ENCODE measurements at regions not wholly inside any gene's neighbourhood (a gene's known extent, or its start where the extent isn't known, plus 50 kb on each side); places are given as distances from the start of the nearest gene placed in this dataset.

- in situ Hi-C loops (cut with HindIII; ENCODE audit: extremely low pct_ligation_motif_present, low pct_unique_long_range_greater_than_20kb) (no loop called here), intact Hi-C loops (cut with micrococcal nuclease; ENCODE audit: unreplicated experiment) (no loop called here)
- H3K4me2 ChIP-seq (ENCODE audit: low read depth, low read length), result no peak overlapping the region
- DNase-seq (ENCODE audit: low spot score), result no peak
- no peaks in the 10 kb centered on the region for H3K4me1 ChIP-seq (ENCODE audit: insufficient read depth, low read length)
- H3K4me3 ChIP-seq (replicated peaks in 1 of 3; ENCODE audit: insufficient read depth in 1 of 3, low read depth in 2 of 3, low read length in 3 of 3), result no peak overlapping the region
- no peaks in the 10 kb centered on the region for H4K20me1 ChIP-seq (ENCODE audit: insufficient read depth, low read length)
- ATAC-seq, result no peak
- POLR2A ChIA-PET, result no interaction called here
- H3K9me3 ChIP-seq (ENCODE audit: low read length), result no peaks in the 10 kb centered on the region
- WGBS (ENCODE audit: low lambda C conversion rate), result 33% methylated on average over 6 of the region's 6 CpGs
- no peak for TF ChIP-seq ZNF513 (CRISPR knock-in tag; conservative IDR thresholded peaks at IDR 0.05)
- TF ChIP-seq ZKSCAN5 (CRISPR knock-in tag; IDR thresholded peaks at IDR 0.05), result no peak
- no peak for TF ChIP-seq ZNF784 (CRISPR knock-in tag; IDR thresholded peaks at IDR 0.05; ENCODE audit: borderline replicate concordance)
- no peak for TF ChIP-seq ZNF704 (CRISPR knock-in tag; IDR thresholded peaks at IDR 0.05; ENCODE audit: borderline replicate concordance)
- no peak for TF ChIP-seq MAFK (conservative IDR thresholded peaks at IDR 0.05 in 1 of 2, IDR thresholded peaks at IDR 0.05 in 1 of 2; ENCODE audit: low read length in 2 of 2)
- no TSS peak for BruUV-seq (replicated peaks)
- no peak overlapping the region for H3K27ac ChIP-seq (ENCODE audit: extremely low read length, insufficient read depth, low read length)
- CTCF ChIA-PET (ENCODE audit: low intra/inter-chr PET ratio, low total read pairs), result no interaction called here
- H3K79me2 ChIP-seq (ENCODE audit: insufficient read depth, low read length), result no peaks in the 10 kb centered on the region
- no peaks in the 10 kb centered on the region for H3K36me3 ChIP-seq (replicated peaks in 1 of 2; ENCODE audit: control insufficient read depth in 1 of 2, insufficient read depth in 2 of 2, low read length in 2 of 2)
- H3K9ac ChIP-seq (ENCODE audit: insufficient read depth, low read depth, low read length), result no peak overlapping the region
- H3K27me3 ChIP-seq (ENCODE audit: control insufficient read depth in 1 of 2, insufficient read depth in 2 of 2, low read length in 2 of 2), result peaks cover 2 to 15% of the 10 kb centered on the region in 2 experiments; a peak in 2 of 5 replicates
- FAIRE-seq, result no peak
- H2AFZ ChIP-seq (ENCODE audit: low read length), result no peak overlapping the region
Measured at GRCh38 chr20:48139262-48140041, 354.2 kb upstream of the SULF2 start.
